ENCODE measurements at regions not wholly inside any gene's neighbourhood (a gene's known extent, or its start where the extent isn't known, plus 50 kb on each side); places are given as distances from the start of the nearest gene placed in this dataset.
A peak's percentile ranks its signal among the peaks of the same experiment; 100 is the strongest.

DNA sequence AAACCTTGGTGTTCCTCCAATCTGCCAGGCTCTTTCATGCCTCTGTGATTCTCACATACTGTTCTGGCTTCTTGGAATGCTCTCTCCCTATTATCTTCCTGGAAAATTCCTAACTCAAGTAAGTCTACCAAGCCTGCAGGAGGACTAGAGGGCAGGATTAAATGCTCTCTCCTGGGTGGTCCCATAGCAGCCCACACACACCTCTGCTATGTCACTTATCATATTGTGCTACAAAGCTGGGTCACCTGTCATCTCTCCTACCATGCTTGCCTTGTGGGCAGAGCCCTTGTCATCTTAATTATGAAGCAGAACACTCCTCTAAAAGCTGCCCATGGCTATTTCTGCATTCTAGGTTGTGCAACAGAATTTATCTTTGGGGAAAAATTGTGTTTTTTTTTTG, 344.5 kb upstream of the NOCT start:
- Histone ChIP-seq H3K4me3 (ENCODE audit: low read depth, low read length) (no peak overlapping the region), H3K36me3 (no peaks in the 10 kb centered on the region), H3K4me1 (no peaks in the 10 kb centered on the region), H3K27me3 (no peaks in the 10 kb centered on the region), H3K9me3 (no peaks in the 10 kb centered on the region)
- TF ChIP-seq, protein P1, sequence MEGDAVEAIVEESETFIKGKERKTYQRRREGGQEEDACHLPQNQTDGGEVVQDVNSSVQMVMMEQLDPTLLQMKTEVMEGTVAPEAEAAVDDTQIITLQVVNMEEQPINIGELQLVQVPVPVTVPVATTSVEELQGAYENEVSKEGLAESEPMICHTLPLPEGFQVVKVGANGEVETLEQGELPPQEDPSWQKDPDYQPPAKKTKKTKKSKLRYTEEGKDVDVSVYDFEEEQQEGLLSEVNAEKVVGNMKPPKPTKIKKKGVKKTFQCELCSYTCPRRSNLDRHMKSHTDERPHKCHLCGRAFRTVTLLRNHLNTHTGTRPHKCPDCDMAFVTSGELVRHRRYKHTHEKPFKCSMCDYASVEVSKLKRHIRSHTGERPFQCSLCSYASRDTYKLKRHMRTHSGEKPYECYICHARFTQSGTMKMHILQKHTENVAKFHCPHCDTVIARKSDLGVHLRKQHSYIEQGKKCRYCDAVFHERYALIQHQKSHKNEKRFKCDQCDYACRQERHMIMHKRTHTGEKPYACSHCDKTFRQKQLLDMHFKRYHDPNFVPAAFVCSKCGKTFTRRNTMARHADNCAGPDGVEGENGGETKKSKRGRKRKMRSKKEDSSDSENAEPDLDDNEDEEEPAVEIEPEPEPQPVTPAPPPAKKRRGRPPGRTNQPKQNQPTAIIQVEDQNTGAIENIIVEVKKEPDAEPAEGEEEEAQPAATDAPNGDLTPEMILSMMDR (IDR thresholded peaks at IDR 0.05; ENCODE audit: low read depth, low read length) = no peak
- DNase-seq = no peak

DNA sequence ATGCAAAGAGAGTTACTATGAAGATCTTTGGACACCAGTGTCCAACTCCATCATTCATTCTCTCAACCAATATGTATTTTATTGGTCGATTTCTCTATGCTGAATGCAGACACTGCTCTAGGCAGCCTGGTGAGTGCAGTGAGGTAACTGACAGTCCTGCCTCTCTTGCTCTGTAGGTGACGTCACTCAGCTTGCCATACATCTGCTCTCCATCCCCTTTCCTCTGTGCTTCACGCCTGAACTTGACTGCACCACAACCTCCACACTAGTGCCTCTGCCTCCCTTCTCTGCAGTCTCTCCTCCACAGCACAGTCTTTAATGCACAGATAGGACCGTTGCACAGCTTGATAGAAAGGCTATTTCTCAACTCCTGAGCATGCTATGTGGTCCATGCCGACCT, 344.9 kb upstream of the NOCT start:
- H3K4me3 ChIP-seq (ENCODE audit: low read depth, low read length) = no peak overlapping the region
- H3K27me3 ChIP-seq = no peaks in the 10 kb centered on the region
- no peaks in the 10 kb centered on the region for H3K4me1 ChIP-seq
- no peaks in the 10 kb centered on the region for H3K36me3 ChIP-seq
- no peaks in the 10 kb centered on the region for H3K9me3 ChIP-seq
- TF ChIP-seq, protein P1 (IDR thresholded peaks at IDR 0.05; ENCODE audit: low read depth, low read length) = no peak
- no peak for DNase-seq

DNA sequence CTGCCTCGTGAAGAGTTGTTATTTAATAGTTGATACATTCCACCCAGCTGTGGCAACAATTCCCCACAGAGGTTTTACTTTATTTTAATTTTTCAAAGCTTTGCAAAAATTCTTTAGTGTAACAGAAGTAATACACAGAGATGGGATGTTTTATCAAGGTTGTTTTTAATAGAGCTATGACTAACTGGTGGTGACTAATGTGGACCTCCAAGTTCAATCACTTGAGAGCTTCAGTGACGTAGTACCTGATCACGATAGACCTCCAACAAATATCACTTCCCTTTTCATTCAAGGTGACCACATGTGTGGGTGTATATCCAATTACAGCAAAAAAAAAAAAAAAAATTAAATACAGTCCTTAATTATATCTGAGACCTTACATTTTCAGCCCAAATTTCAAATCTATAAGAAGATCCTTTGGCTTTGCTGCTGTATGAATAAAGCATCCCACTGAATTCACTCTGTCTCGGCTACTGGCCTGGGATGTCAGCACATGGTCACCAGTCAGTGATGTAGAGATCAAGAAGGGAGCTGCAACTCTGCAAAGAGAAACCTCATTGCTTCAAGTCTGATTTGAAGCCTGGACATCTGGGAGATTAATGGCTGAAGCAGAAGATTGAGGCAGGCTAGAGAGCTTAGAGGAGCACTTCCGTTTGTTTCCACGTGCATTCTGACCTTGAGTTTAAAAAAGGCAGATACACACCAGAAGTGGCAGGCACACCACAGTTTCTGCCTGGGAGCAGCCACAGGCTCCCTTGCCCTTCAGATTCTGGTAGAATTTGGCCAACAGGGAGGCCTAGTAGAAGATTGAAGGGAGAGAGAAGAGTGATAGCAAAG, 345.9 kb upstream of the NOCT start:
- Histone ChIP-seq H3K9me3 (no peaks in the 10 kb centered on the region), H3K4me1 (no peaks in the 10 kb centered on the region), H3K36me3 (no peaks in the 10 kb centered on the region), H3K4me3 (ENCODE audit: low read depth, low read length) (no peak overlapping the region), H3K27me3 (no peaks in the 10 kb centered on the region)
- TF ChIP-seq, protein P1 (IDR thresholded peaks at IDR 0.05; ENCODE audit: low read depth, low read length) = no peak
- no peak for DNase-seq

DNA sequence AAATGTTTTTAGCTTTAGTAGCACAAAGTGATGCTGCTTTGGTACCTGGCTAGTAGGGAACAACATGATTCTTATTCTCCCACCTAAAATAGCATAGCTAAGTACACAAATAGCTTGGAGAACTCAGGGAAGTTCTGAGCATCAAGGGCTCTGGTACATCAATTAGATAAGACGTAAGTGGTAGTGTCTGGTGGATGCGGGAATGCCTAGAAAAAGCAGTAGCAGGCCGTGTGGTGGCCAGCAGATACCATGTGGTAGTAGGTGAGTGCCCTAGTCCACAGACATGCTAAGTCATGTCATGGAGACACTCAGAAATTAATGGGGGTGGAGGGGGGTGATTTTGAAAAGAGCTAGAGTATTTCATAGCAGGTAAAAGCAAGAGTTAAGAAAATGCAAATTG, 347.3 kb upstream of the NOCT start:
- H3K36me3 ChIP-seq = no peaks in the 10 kb centered on the region
- DNase-seq = peak; percentile 15
- no peaks in the 10 kb centered on the region for H3K4me1 ChIP-seq
- TF ChIP-seq, protein P1 (IDR thresholded peaks at IDR 0.05; ENCODE audit: low read depth, low read length) = no peak
- no peaks in the 10 kb centered on the region for H3K27me3 ChIP-seq
- no peaks in the 10 kb centered on the region for H3K9me3 ChIP-seq
- H3K4me3 ChIP-seq (ENCODE audit: low read depth, low read length) = no peak overlapping the region

DNA sequence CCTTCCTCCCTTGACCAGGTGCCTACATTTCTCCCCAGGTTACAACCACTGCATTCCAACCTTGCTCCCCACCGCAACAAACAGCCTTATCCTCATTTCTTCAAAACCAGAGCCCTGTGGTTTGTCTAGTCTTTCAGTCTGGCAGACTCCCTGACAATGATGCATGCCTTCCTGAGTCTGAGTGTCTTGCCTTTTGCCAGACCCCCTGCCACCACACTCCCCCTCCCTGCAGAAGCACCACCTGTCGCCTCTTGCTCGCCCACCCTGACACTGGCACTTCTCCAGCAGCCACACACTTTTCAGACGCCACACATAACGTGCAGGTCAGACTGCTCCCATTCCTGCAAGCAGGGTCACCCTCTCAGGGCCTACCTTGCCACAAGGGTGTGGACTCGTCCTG, 349.2 kb upstream of the NOCT start:
- Histone ChIP-seq H3K36me3 (no peaks in the 10 kb centered on the region), H3K27me3 (no peaks in the 10 kb centered on the region), H3K4me1 (no peaks in the 10 kb centered on the region), H3K9me3 (no peaks in the 10 kb centered on the region), H3K4me3 (ENCODE audit: low read depth, low read length) (no peak overlapping the region)
- DNase-seq = no peak
- TF ChIP-seq, protein P1 (IDR thresholded peaks at IDR 0.05; ENCODE audit: low read depth, low read length) = no peak

DNA sequence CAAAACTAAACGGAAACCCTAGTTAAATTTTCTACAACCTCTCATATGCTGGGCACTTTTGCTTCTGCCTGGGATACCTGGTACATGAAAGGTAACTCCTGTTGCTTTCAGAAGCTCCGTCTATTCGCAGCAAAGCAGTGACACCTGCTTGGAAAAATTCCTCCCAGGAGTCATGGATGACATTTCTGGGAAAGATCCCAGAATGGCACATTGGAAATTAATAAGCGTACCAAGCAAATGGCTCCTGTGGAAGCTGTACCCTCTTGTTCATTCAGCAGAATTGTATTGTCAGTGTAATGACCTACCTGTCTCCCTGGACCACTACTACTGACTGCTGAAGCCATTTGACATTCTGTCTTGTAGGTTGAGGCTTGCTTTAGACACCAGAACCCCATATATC, 349.7 kb upstream of the NOCT start:
- no peaks in the 10 kb centered on the region for H3K4me1 ChIP-seq
- H3K27me3 ChIP-seq = no peaks in the 10 kb centered on the region
- TF ChIP-seq, protein P1 (IDR thresholded peaks at IDR 0.05; ENCODE audit: low read depth, low read length) = no peak
- H3K4me3 ChIP-seq (ENCODE audit: low read depth, low read length) = no peak overlapping the region
- no peak for DNase-seq
- H3K9me3 ChIP-seq = no peaks in the 10 kb centered on the region
- H3K36me3 ChIP-seq = no peaks in the 10 kb centered on the region
